Thyroid gland (tissue), 4 donors: ENCODE measurements at regions not wholly inside any gene's neighbourhood (a gene's known extent, or its start where the extent isn't known, plus 50 kb on each side); places are given as distances from the start of the nearest gene placed in this dataset.

Experiments used
- DNase-seq, 2 donors: peaks; one replicate each; pipeline ENCODE4 v3.0.0-alpha.2; 2019
- H3K27ac ChIP-seq, 3 donors: fragments of 200-600 bp; sonication (generic); 1 replicate in 2 of 3; 2 replicates in 1 of 3; pipeline ENCODE4 v1.5.1; 2016 to 2019; ENCODE audit warnings: mild to moderate bottlenecking in 1 of 3, moderate library complexity in 1 of 3
- H3K27me3 ChIP-seq: fragments of 200-600 bp; sonication (generic); one replicate; pipeline ENCODE4 v1.5.1; 2019
- H3K36me3 ChIP-seq, 2 donors: fragments of 200-600 bp; sonication (generic); one replicate each; pipeline ENCODE4 v1.5.1; 2016 to 2019
- H3K4me1 ChIP-seq, 2 donors: fragments of 200-600 bp; sonication (generic); one replicate each; pipeline ENCODE4 v1.5.1; 2017 to 2019
- H3K4me3 ChIP-seq, 3 donors: fragments of 200-600 bp; sonication (generic); replicated peaks in 1 of 3; 1 replicate in 2 of 3; 2 replicates in 1 of 3; pipeline ENCODE4 v1.5.1; 2016; ENCODE audit warnings: mild to moderate bottlenecking in 1 of 3
- H3K9me3 ChIP-seq: fragments of 200-600 bp; sonication (generic); one replicate; pipeline ENCODE4 v1.5.1; 2017
- POLR2A ChIP-seq, 2 donors: fragments of 450-650 bp; IDR thresholded peaks; one replicate each; pipeline ENCODE4 v1.6.1; 2017; ENCODE audit warnings: antibody characterized with exemption in 2 of 2, mild to moderate bottlenecking in 2 of 2, moderate library complexity in 1 of 2
- WGBS, 2 donors: methylation state at CpG; one replicate each; pipeline ENCODE4 v1.1.5; 2017; 5-methylcytosine and 5-hydroxymethylcytosine counted together
- intact Hi-C: fragments of 100-400 bp; cut with DNase I; formaldehyde crosslinking; loops from one replicate; pipeline ENCODE4 v1.15.1; 2023
- TF ChIP-seq, protein P1 (sequence below), 6 experiments: fragments of 200-600 bp in 3 of 6; fragments of 450-650 bp in 3 of 6; sonication (generic) in 3 of 6; IDR thresholded peaks; one replicate each; pipeline ENCODE4 v1.5.1; 2016 to 2019; ENCODE audit warnings: antibody characterized with exemption in 6 of 6, mild to moderate bottlenecking in 2 of 6, inconsistent platforms in 1 of 6, moderate library complexity in 1 of 6

DNA sequence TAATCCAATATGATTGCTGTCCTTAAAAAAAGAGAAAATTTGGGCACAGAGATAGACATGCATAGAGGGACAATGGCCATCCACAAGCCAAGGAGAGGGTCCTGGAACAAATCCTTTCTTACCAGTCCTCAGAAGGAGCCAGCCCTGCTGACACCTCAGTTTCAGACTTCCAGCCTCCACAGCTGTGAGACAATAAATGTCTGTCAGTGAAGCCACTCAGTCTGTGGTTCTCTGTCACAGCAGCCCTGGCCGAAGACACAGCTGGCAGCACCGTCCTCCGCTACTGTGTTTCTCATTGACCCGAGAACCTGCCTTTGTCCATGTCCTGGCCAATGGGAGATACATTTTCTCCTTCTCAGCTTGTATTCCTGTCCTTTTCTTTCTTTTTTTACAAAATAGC lies 207.9 kb downstream of the TM9SF2 start:
- Histone ChIP-seq H3K4me3 (no peak overlapping the region), H3K4me1 (no peaks in the 10 kb centered on the region), H3K27me3 (no peaks in the 10 kb centered on the region), H3K36me3 (no peaks in the 10 kb centered on the region), H3K27ac (no peak overlapping the region), H3K9me3 (no peaks in the 10 kb centered on the region)
- no peak for DNase-seq
- intact Hi-C loops: no loop called here
- 81 to 88% methylated on average over 4 of the region's 4 CpGs for WGBS, 2 donors
- no peak for TF ChIP-seq POLR2A (IDR thresholded peaks at IDR 0.05)
- TF ChIP-seq, protein P1, sequence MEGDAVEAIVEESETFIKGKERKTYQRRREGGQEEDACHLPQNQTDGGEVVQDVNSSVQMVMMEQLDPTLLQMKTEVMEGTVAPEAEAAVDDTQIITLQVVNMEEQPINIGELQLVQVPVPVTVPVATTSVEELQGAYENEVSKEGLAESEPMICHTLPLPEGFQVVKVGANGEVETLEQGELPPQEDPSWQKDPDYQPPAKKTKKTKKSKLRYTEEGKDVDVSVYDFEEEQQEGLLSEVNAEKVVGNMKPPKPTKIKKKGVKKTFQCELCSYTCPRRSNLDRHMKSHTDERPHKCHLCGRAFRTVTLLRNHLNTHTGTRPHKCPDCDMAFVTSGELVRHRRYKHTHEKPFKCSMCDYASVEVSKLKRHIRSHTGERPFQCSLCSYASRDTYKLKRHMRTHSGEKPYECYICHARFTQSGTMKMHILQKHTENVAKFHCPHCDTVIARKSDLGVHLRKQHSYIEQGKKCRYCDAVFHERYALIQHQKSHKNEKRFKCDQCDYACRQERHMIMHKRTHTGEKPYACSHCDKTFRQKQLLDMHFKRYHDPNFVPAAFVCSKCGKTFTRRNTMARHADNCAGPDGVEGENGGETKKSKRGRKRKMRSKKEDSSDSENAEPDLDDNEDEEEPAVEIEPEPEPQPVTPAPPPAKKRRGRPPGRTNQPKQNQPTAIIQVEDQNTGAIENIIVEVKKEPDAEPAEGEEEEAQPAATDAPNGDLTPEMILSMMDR (IDR thresholded peaks at IDR 0.05): no peak

DNA sequence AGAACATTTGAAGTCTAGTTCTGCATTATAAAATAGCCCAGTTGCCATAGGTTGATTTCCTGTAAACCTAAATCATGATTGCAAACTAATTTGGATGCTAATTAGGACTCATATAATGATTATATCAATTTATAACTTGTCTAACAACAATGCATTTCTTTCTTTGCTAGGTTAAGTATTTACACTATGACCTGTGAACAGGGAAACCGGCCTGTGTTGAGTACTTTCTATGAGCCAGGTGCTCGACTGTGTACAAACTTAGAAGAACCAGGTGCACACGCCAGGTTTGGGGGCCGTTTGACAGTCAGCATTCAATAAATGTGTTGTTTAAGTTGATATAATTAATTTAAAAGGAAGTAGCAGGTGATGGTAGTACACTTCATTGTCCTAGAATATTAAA lies 203.1 kb downstream of the TM9SF2 start:
- Histone ChIP-seq H3K36me3 (no peaks in the 10 kb centered on the region), H3K9me3 (no peaks in the 10 kb centered on the region), H3K27me3 (no peaks in the 10 kb centered on the region), H3K27ac (no peak overlapping the region), H3K4me1 (no peaks in the 10 kb centered on the region), H3K4me3 (no peak overlapping the region)
- no peak for TF ChIP-seq POLR2A (IDR thresholded peaks at IDR 0.05)
- TF ChIP-seq, protein P1 (IDR thresholded peaks at IDR 0.05): no peak
- DNase-seq: no peak
- intact Hi-C loops: no loop called here
- 74 to 79% methylated on average over 4 of the region's 4 CpGs for WGBS, 2 donors

DNA sequence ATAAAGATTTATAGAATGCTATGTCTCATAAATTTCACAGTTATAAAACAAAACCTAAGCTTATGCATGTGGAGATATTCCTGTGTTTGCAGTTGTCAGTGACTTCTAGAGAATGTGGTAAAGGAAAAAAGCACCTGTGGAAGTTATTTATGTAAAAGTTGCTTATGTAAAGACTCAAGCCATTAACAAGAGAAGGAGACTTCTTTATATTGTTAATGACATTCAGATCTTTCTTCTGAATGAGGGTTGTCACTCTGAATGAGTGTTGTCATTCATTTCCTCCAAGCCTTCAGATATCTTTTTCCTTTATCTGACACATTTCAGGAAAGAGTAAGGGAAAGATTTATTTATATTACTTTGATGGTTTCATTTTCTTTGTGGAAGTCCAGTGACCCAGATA lies 202.6 kb downstream of the TM9SF2 start:
- Histone ChIP-seq H3K36me3 (no peaks in the 10 kb centered on the region), H3K27ac (no peak overlapping the region), H3K4me3 (no peak overlapping the region), H3K9me3 (no peaks in the 10 kb centered on the region), H3K4me1 (no peaks in the 10 kb centered on the region), H3K27me3 (no peaks in the 10 kb centered on the region)
- DNase-seq: no peak
- intact Hi-C loops: no loop called here
- TF ChIP-seq POLR2A (IDR thresholded peaks at IDR 0.05): no peak
- TF ChIP-seq, protein P1 (IDR thresholded peaks at IDR 0.05): no peak

DNA sequence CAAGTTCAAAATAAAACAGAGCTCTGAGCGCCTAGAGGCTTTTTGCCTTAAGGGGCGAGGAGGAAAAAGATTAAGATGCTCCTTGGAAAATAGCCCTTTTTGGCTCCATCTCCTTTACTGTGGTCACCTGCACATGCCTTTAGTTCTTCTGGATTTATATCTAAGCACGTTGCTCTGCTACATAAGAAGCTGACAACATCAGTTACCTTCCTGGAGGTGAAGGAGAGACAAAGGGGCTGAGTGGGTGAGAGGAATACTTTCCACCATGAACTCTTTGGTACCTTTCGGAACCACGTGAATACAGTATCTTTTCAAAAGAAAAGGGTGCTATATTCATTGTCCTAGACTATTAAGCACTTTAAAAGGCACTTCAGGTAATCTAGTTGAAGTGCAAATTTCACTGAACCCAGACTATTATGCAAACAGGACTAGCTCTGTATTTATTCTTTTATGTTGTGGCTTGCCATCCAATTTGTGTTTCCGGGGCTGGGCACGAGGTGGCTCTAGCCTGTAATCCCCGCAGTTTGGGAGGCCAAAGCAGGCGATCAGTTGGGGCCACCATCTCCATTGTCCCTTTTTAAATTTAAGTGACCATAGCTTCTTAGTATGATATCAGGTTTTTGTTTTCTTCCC lies 201.5 kb downstream of the TM9SF2 start:
- H3K36me3 ChIP-seq: no peaks in the 10 kb centered on the region
- no peaks in the 10 kb centered on the region for H3K27me3 ChIP-seq
- H3K4me1 ChIP-seq: no peaks in the 10 kb centered on the region
- H3K27ac ChIP-seq: no peak overlapping the region
- intact Hi-C loops: no loop called here
- no peak for DNase-seq
- 71 to 73% methylated on average over 9 of the region's 9 CpGs for WGBS, 2 donors
- H3K9me3 ChIP-seq: no peaks in the 10 kb centered on the region
- TF ChIP-seq POLR2A (IDR thresholded peaks at IDR 0.05): no peak
- TF ChIP-seq, protein P1 (IDR thresholded peaks at IDR 0.05): no peak
- no peak overlapping the region for H3K4me3 ChIP-seq

DNA sequence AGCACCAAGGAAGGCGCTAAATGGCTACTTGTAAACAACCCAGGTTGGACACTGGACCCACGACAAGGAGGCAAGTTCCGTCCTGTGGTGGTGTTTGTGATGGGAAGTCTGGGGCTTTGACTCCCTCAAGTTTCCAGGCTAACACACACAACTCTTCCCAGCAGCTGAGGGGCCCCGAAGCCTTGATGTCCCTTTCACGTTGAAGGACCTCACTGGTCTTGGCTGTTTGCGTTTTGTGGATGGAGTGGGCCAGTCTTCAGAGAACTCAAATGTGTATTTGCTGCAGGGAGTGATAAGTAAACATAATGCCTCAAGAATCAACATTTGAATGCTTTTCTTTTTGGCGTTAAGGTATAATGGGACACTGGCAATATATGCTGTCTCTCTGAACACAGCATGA lies 199.2 kb downstream of the TM9SF2 start:
- WGBS, 2 donors: 81% methylated on average over 7 of the region's 7 CpGs

More for the DNA sequence above, 199.2 kb downstream of the TM9SF2 start:
- H3K4me3 ChIP-seq: no peak overlapping the region
- no peaks in the 10 kb centered on the region for H3K36me3 ChIP-seq
- no peaks in the 10 kb centered on the region for H3K27me3 ChIP-seq
- TF ChIP-seq POLR2A (IDR thresholded peaks at IDR 0.05): no peak
- TF ChIP-seq, protein P1 (IDR thresholded peaks at IDR 0.05): no peak
- DNase-seq: no peak
- no peak overlapping the region for H3K27ac ChIP-seq
- intact Hi-C loops: no loop called here
- no peaks in the 10 kb centered on the region for H3K4me1 ChIP-seq
- no peaks in the 10 kb centered on the region for H3K9me3 ChIP-seq
